ENCODE measurements at regions not wholly inside any gene's neighbourhood (a gene's known extent, or its start where the extent isn't known, plus 50 kb on each side); places are given as distances from the start of the nearest gene placed in this dataset.
"Not testable (repeated sequence)": the region's sequence is repeated elsewhere in the genome, so short reads cannot be mapped to it uniquely, and the experiment has no call there.

DNA sequence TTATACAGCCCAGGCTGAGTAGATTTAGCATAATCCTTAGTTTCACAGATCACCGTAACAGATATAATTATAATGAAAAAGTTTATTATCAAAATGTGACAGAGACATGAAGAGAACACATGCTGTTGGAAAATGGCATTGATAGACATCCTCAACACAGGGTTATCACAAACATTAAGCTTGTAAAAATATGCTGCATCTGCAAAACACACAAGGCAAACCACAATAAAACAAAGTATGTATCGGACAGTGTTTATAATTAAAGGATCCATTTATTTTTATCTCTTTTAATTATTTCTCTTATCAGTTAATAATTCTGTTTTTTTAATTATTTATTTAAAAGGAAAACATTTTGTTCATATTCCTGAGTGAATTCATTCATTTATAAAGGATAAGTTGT is 829.9 kb upstream of the CDH9 start:
- TF ChIP-seq, protein P1, sequence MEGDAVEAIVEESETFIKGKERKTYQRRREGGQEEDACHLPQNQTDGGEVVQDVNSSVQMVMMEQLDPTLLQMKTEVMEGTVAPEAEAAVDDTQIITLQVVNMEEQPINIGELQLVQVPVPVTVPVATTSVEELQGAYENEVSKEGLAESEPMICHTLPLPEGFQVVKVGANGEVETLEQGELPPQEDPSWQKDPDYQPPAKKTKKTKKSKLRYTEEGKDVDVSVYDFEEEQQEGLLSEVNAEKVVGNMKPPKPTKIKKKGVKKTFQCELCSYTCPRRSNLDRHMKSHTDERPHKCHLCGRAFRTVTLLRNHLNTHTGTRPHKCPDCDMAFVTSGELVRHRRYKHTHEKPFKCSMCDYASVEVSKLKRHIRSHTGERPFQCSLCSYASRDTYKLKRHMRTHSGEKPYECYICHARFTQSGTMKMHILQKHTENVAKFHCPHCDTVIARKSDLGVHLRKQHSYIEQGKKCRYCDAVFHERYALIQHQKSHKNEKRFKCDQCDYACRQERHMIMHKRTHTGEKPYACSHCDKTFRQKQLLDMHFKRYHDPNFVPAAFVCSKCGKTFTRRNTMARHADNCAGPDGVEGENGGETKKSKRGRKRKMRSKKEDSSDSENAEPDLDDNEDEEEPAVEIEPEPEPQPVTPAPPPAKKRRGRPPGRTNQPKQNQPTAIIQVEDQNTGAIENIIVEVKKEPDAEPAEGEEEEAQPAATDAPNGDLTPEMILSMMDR (IDR thresholded peaks at IDR 0.05) = no peak

DNA sequence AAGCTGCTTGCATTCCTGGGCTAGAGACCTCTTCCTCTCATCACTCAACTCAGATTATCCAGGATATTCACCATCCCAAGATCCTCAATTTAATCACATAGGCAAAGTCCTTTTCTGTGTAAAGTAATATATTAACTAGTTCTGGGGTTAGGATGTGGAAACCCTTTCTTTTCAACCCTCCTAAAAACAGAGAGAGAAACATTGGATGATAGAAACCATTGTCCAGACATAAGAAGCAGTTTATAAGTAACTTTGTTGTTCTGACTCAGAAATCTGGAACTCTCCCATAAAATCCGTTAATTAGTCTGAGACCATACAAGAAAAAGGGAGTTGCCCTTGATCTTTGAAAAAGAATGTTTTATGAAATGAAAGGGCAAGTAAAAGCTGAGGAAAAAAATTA is 817.1 kb upstream of the CDH9 start:
- H3K36me3 ChIP-seq = no peaks in the 10 kb centered on the region
- no peaks in the 10 kb centered on the region for H3K9me3 ChIP-seq
- no peaks in the 10 kb centered on the region for H3K27me3 ChIP-seq (ENCODE audit: low read depth)
- no peak overlapping the region for H3K4me3 ChIP-seq
- TF ChIP-seq, protein P1 (IDR thresholded peaks at IDR 0.05) = no peak
- H3K27ac ChIP-seq = no peak overlapping the region
- intact Hi-C loops (cut with DNase I) = no loop called here
- no peak for ATAC-seq
- no peak for DNase-seq
- no peaks in the 10 kb centered on the region for H3K4me1 ChIP-seq

More for the DNA sequence above, 829.9 kb upstream of the CDH9 start:
- Histone ChIP-seq H3K4me1 (no peaks in the 10 kb centered on the region), H3K27ac (no peak overlapping the region), H3K27me3 (ENCODE audit: low read depth) (no peaks in the 10 kb centered on the region), H3K4me3 (no peak overlapping the region), H3K36me3 (no peaks in the 10 kb centered on the region), H3K9me3 (peaks cover 8% of the 10 kb centered on the region)
- no peak for ATAC-seq
- intact Hi-C loops (cut with DNase I) = no loop called here
- DNase-seq = no peak

DNA sequence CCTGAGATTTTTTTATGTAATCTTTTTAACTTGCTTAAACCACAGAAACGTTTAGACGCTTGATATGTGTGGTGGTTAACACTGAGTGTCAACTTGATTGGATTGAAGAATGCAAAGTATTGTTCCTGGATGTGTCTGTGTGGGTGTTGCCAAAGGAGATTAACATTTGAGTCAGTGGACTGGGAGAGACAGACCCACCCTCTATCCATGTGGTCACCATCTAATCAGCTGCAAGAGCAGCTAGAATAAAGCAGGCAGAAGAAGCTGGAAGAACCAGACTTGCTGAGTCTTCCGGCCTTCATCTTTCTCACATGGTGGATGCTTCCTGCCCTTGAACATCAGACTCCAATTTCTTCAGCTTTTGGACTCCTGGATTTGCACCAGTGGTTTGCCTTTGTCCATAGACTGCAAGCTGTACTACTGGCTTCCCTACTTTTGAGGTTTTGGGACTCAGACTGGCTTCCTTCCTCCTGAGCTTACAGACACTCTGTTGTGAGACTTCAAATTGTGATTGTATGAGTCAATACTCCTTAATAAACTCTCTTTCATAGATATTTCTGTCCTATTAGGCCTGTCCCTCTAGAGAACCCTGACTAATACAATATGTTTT is 816.0 kb upstream of the CDH9 start:
- ATAC-seq (no peak), DNase-seq (no peak)
- no peaks in the 10 kb centered on the region for H3K27me3 ChIP-seq (ENCODE audit: low read depth)
- no peak overlapping the region for H3K27ac ChIP-seq
- no peaks in the 10 kb centered on the region for H3K9me3 ChIP-seq
- TF ChIP-seq, protein P1 (IDR thresholded peaks at IDR 0.05) = no peak
- H3K36me3 ChIP-seq = no peaks in the 10 kb centered on the region
- H3K4me1 ChIP-seq = no peaks in the 10 kb centered on the region
- H3K4me3 ChIP-seq = no peak overlapping the region
- intact Hi-C loops (cut with DNase I) = no loop called here

DNA sequence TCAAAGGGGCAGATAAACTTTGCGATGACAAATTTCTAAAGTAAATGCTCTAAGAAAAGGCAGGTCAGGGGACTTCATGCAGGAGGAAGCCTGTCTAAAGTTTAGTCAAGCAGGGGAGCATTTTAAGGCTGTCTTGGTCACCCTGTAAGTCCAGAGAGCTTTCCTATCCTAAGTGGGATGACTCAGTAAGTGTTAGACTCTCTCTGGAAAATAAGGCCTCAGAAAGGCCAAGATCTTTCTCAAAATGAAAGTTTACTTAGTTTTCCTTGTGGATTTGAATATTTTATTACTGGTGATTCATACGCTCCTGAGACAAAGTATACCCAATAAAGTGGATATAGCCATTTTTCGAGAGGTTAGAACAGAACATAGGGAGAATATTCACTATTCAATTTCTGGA is 806.9 kb upstream of the CDH9 start:
- no peaks in the 10 kb centered on the region for H3K4me1 ChIP-seq
- H3K4me3 ChIP-seq = no peak overlapping the region
- no peak for ATAC-seq

DNA sequence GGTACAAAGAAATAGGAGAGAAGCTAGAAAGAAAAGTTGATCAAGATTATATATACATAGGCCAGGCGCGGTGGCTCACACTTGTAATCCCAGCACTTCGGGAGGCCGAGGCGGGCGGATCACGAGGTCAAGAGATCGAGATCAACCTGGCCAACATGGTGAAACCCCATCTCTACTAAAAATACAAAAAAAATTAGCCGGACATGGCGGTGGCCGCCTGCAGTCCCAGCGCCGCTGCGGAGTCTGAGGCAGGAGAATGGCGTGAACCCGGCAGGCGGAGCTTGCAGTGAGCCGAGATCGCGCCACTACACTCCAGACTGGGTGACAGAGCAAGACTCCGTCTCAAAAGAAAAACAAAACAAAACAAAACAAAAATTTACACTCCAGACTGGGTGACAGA is 798.3 kb upstream of the CDH9 start:
- ATAC-seq; DNase-seq; H3K27me3 ChIP-seq (ENCODE audit: low read depth); H3K9me3 ChIP-seq; H3K4me3 ChIP-seq; H3K4me1 ChIP-seq; intact Hi-C loops (cut with DNase I); H3K36me3 ChIP-seq; H3K27ac ChIP-seq: not testable (repeated sequence)

More for the DNA sequence above, 806.9 kb upstream of the CDH9 start:
- H3K9me3 ChIP-seq = no peaks in the 10 kb centered on the region
- DNase-seq = no peak
- no peaks in the 10 kb centered on the region for H3K36me3 ChIP-seq
- H3K27ac ChIP-seq = no peak overlapping the region
- intact Hi-C loops (cut with DNase I) = no loop called here
- no peaks in the 10 kb centered on the region for H3K27me3 ChIP-seq (ENCODE audit: low read depth)
- TF ChIP-seq, protein P1 (IDR thresholded peaks at IDR 0.05) = no peak

DNA sequence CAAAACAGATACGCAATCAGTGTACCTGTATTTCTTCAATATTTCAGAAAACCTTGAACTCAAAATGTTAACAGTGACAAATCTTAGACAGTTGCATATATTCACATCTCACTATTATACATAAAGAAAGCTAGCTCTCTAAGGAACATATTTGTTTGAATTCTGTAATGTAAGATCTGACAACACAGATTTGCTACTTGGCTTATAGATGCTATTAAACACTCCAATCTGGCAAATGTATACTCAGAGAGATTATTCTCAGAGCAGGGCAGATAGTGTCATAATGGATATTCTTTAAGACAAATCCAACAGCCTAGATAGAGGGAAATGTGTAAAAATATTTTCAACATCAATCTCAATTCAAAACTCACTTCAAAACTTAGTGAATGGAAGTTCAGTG is 794.5 kb upstream of the CDH9 start:
- TF ChIP-seq, protein P1 (IDR thresholded peaks at IDR 0.05) = no peak
- H3K4me3 ChIP-seq = no peak overlapping the region
- H3K27ac ChIP-seq = no peak overlapping the region
- no peak for ATAC-seq
- intact Hi-C loops (cut with DNase I) = no loop called here
- no peak for DNase-seq
- H3K36me3 ChIP-seq = no peaks in the 10 kb centered on the region
- H3K27me3 ChIP-seq (ENCODE audit: low read depth) = no peaks in the 10 kb centered on the region
- H3K9me3 ChIP-seq = no peaks in the 10 kb centered on the region
- no peaks in the 10 kb centered on the region for H3K4me1 ChIP-seq
